GM10248 (cell line): ENCODE measurements at regions not wholly inside any gene's neighbourhood (a gene's known extent, or its start where the extent isn't known, plus 50 kb on each side); places are given as distances from the start of the nearest gene placed in this dataset.

Experiments used
- CTCF ChIA-PET: fragments of 300-600 bp; sonication (Branson Sonifier 250); formaldehyde crosslinking; extraction: SDS; loops from one replicate; lab custom pipeline; 2021; ENCODE audit warnings: antibody characterized with exemption; lab: Yijun Ruan, JAX
- POLR2A ChIA-PET: fragments of 350-650 bp; sonication (Branson Sonifier 250); formaldehyde crosslinking; extraction: SDS; loops from one replicate; lab custom pipeline; 2020; ENCODE audit warnings: antibody characterized with exemption; lab: Yijun Ruan, JAX
- DNase-seq: peaks from one replicate; pipeline ENCODE4 v3.0.0; 2012; ENCODE audit errors: extremely low spot score
- TF ChIP-seq, protein P1 (sequence below): IDR thresholded peaks from 2 replicates; pipeline ENCODE4 v1.5.1; 2012; ENCODE audit warnings: mild to moderate bottlenecking, low read depth; ENCODE audit errors: extremely low read depth, missing control alignments, control extremely low read depth

- DNase-seq, result no peak
- ChIA-PET POLR2A (no interaction called here), CTCF (no interaction called here)
- TF ChIP-seq, protein P1, sequence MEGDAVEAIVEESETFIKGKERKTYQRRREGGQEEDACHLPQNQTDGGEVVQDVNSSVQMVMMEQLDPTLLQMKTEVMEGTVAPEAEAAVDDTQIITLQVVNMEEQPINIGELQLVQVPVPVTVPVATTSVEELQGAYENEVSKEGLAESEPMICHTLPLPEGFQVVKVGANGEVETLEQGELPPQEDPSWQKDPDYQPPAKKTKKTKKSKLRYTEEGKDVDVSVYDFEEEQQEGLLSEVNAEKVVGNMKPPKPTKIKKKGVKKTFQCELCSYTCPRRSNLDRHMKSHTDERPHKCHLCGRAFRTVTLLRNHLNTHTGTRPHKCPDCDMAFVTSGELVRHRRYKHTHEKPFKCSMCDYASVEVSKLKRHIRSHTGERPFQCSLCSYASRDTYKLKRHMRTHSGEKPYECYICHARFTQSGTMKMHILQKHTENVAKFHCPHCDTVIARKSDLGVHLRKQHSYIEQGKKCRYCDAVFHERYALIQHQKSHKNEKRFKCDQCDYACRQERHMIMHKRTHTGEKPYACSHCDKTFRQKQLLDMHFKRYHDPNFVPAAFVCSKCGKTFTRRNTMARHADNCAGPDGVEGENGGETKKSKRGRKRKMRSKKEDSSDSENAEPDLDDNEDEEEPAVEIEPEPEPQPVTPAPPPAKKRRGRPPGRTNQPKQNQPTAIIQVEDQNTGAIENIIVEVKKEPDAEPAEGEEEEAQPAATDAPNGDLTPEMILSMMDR, result no peak
Observed at GRCh38 chr19:31223740-31224534, 125.3 kb downstream of the TSHZ3 start.

DNA sequence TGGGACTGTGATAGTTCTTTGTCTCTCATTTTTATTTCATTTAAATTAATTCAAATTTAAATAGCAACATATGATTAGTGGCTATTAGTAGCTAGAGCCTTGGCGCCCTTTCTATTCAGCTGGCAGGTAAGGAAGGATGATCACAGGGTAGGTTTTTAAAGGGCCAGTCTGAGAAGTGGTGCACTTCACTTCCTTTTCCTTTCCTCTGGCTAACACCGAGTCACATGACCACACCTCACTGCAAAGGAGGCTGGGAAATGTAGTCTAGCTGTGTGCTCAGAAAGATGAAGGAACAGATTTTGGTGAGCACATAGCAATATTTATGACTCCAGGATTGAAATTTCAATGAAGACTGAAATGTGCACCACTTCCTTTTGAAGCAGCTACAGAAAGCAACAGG is 128.7 kb downstream of the TSHZ3 start:
- DNase-seq, result no peak
- TF ChIP-seq, protein P1, result no peak
- POLR2A ChIA-PET, result no interaction called here
- CTCF ChIA-PET, result no interaction called here

- ChIA-PET CTCF (no interaction called here), POLR2A (no interaction called here)
- TF ChIP-seq, protein P1, result no peak
- DNase-seq, result no peak
Observed at GRCh38 chr19:31214997-31215396, 134.2 kb downstream of the TSHZ3 start.

- ChIA-PET POLR2A (no interaction called here), CTCF (no interaction called here)
- TF ChIP-seq, protein P1, result no peak
- DNase-seq, result no peak
Observed at GRCh38 chr19:31214086-31214485, 135.2 kb downstream of the TSHZ3 start.

DNA sequence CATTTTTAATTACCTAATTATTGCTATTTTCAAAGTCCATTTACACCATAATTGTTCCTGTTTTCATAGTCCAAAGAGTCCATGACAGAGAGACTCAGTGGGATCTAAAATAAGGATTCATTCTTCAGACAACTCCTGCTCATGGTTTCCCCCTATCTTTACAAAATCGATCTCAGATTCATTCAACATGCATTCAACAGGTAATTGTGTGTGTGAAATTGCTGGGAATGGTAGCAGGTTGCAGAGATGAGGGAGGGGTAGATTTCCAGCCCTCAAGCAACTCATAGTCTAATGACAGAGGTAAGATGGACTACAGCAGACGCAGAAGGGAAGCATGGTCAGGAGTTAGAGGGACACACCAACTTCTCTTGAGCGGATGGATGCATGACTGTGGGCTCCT is 138.1 kb downstream of the TSHZ3 start:
- ChIA-PET POLR2A (no interaction called here), CTCF (no interaction called here)
- TF ChIP-seq, protein P1, result no peak
- no peak for DNase-seq

DNA sequence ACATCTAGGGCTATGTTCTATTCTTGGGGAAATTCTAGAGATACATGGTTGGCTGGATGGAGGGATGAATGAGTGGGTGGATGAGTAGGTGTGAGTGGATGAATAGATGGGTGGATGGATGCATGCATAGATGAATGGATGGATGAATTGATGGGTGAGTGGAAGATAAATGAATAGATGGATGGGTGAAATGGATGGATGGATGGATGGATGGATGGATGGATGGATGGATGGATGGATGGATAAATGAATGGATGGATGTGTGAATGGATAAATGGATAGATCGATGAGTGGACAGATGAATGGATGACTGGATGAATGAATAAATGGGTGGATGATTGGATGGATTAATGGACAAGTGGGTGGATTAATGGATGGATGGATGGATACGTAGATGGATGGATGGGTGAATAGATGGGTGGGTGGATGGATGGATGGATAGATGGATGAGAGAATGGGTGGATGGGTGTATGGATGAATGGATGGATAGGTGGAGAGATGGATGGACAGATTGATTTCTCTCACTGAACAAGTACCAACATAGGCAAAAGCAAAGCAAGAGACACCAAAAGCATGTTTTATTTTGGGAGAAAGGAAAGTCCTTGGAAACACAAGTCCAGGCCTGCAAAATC is 143.2 kb downstream of the TSHZ3 start:
- CTCF ChIA-PET, result no interaction called here
- POLR2A ChIA-PET, result no interaction called here
- TF ChIP-seq, protein P1, result no peak
- no peak for DNase-seq
